ENCODE measurements at regions not wholly inside any gene's neighbourhood (a gene's known extent, or its start where the extent isn't known, plus 50 kb on each side); places are given as distances from the start of the nearest gene placed in this dataset.

- ChIA-PET CTCF (no interaction called here), RAD21 (ENCODE audit: unreplicated experiment) (no interaction called here), SMC1A (ENCODE audit: uncharacterized antibody, unreplicated experiment) (no interaction called here), POLR2A (interaction anchor here (0.6 kb wide), 1 partner anchor 420 kb away, joined by 3 read pairs; no protein-coding TSS in a partner anchor)
- H3K27ac ChIP-seq (ENCODE audit: control insufficient read depth, insufficient read depth), result no peak overlapping the region
- intact Hi-C loops (cut with micrococcal nuclease; ENCODE audit: unreplicated experiment) (no loop called here), in situ Hi-C loops (cut with MboI) (no loop called here)
- no peaks in the 10 kb centered on the region for H3K27me3 ChIP-seq (replicated peaks in 1 of 2; ENCODE audit: control insufficient read depth in 2 of 2, insufficient read depth in 2 of 2, low read length in 1 of 2)
- no peaks in the 10 kb centered on the region; the same call in 2 of the 3 replicates for H3K9me3 ChIP-seq (replicated peaks; ENCODE audit: control insufficient read depth, insufficient read depth, low read length)
- H3K4me2 ChIP-seq (ENCODE audit: control insufficient read depth, insufficient read depth), result no peak overlapping the region
- no peak overlapping the region for H3K4me3 ChIP-seq
- H3K4me1 ChIP-seq (ENCODE audit: control insufficient read depth, insufficient read depth, low read length), result no peaks in the 10 kb centered on the region
- no peak for ATAC-seq
- no peak for FAIRE-seq
- no peak overlapping the region for H2AFZ ChIP-seq (ENCODE audit: control insufficient read depth, low read depth, low read length)
- no peak for TF ChIP-seq IRF4 (IDR thresholded peaks at IDR 0.05; ENCODE audit: low read depth, low read length)
- TF ChIP-seq, protein P1, sequence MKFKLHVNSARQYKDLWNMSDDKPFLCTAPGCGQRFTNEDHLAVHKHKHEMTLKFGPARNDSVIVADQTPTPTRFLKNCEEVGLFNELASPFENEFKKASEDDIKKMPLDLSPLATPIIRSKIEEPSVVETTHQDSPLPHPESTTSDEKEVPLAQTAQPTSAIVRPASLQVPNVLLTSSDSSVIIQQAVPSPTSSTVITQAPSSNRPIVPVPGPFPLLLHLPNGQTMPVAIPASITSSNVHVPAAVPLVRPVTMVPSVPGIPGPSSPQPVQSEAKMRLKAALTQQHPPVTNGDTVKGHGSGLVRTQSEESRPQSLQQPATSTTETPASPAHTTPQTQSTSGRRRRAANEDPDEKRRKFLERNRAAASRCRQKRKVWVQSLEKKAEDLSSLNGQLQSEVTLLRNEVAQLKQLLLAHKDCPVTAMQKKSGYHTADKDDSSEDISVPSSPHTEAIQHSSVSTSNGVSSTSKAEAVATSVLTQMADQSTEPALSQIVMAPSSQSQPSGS (IDR thresholded peaks at IDR 0.05; ENCODE audit: low read length), result no peak
- no peak for TF ChIP-seq MYC (IDR thresholded peaks at IDR 0.05; ENCODE audit: insufficient read depth, insufficient read length, insufficient replicate concordance, low read length, severe bottlenecking)
- TF ChIP-seq ZBTB40 (IDR thresholded peaks at IDR 0.05; ENCODE audit: borderline replicate concordance), result no peak
- no peak for TF ChIP-seq HCFC1 (IDR thresholded peaks at IDR 0.05; ENCODE audit: low read length)
- no peak for TF ChIP-seq USF2 (IDR thresholded peaks at IDR 0.05; ENCODE audit: borderline replicate concordance, low read depth, low read length)
- TF ChIP-seq RELA (IDR thresholded peaks at IDR 0.05; ENCODE audit: borderline replicate concordance, partially characterized antibody), result no peak
- TF ChIP-seq TBL1XR1 (IDR thresholded peaks at IDR 0.05; ENCODE audit: low read depth, low read length), result no peak
- TF ChIP-seq ESRRA (IDR thresholded peaks at IDR 0.05; ENCODE audit: low read length), result no peak
- TF ChIP-seq CBX3 (IDR thresholded peaks at IDR 0.05; ENCODE audit: borderline replicate concordance, low read depth), result no peak
- no peak for TF ChIP-seq NR2F1 (conservative IDR thresholded peaks at IDR 0.05)
- no TSS peak for BruUV-seq (replicated peaks)
- DNase-seq (ENCODE audit: low read depth, low spot score), result no peak
- 0% methylated on average over 1 of the region's 1 CpG for WGBS (ENCODE audit: insufficient coverage, insufficient replicate concordance, low lambda C conversion rate, missing lambda C conversion rate)
- H3K36me3 ChIP-seq (ENCODE audit: control insufficient read depth in 2 of 2, insufficient read depth in 2 of 2, low read length in 1 of 2), result no peaks in the 10 kb centered on the region
- no peak overlapping the region for H3K9ac ChIP-seq (ENCODE audit: control insufficient read depth, insufficient read depth, low read length)
- no peaks in the 10 kb centered on the region for H4K20me1 ChIP-seq (ENCODE audit: control insufficient read depth, insufficient read depth)
- H3K79me2 ChIP-seq (ENCODE audit: control insufficient read depth, insufficient read depth, low read length), result no peaks in the 10 kb centered on the region
Observed at GRCh38 chr2:58740426-58740825, 499.3 kb upstream of the FANCL start.

Data from GM12878 (cell line).